Neural cell (in vitro differentiated cells): ENCODE measurements at regions not wholly inside any gene's neighbourhood (a gene's known extent, or its start where the extent isn't known, plus 50 kb on each side); places are given as distances from the start of the nearest gene placed in this dataset.

Experiments used
- H2AFZ ChIP-seq: fragments of 200-600, 300-800 bp; sonication (generic), shearing (Covaris generic); 2 replicates; pipeline ENCODE4 v1.6.0; 2014; ENCODE audit warnings: low read depth, mild to moderate bottlenecking, antibody characterized with exemption, low read length, moderate library complexity
- H3F3A ChIP-seq: fragments of 200-600 bp; shearing (Covaris generic); 2 replicates; pipeline ENCODE4 v1.6.1; 2016; ENCODE audit warnings: mild to moderate bottlenecking, moderate library complexity, mixed read lengths, antibody characterized with exemption, low read length; ENCODE audit not compliant: insufficient read depth, poor library complexity, severe bottlenecking
- H3K27ac ChIP-seq: fragments of 200-600, 300-800 bp; sonication (generic), shearing (Covaris generic); 2 replicates; pipeline ENCODE4 v1.5.1; 2014; ENCODE audit warnings: mild to moderate bottlenecking, low read length, moderate library complexity
- H3K27me3 ChIP-seq: fragments of 300-800, 200-600 bp; sonication (generic), shearing (Covaris generic); 2 replicates; pipeline ENCODE4 v1.6.0; 2014; ENCODE audit warnings: mild to moderate bottlenecking, low read depth, low read length, moderate library complexity; ENCODE audit not compliant: insufficient read depth
- H3K36me3 ChIP-seq: fragments of 300-800, 200-600 bp; sonication (generic), shearing (Covaris generic); 2 replicates; pipeline ENCODE4 v1.5.1; 2014; ENCODE audit warnings: mild to moderate bottlenecking, antibody characterized with exemption, low read length, moderate library complexity; ENCODE audit not compliant: insufficient read depth
- H3K4me2 ChIP-seq: fragments of 300-800, 200-600 bp; sonication (generic), shearing (Covaris generic); 2 replicates; pipeline ENCODE4 v1.6.0; 2014; ENCODE audit warnings: mild to moderate bottlenecking, low read length
- H3K4me3 ChIP-seq: fragments of 300-800, 200-600 bp; sonication (generic), shearing (Covaris generic); 2 replicates; pipeline ENCODE4 v1.5.1; 2014; ENCODE audit warnings: mild to moderate bottlenecking, low read length, moderate library complexity
- H3K79me2 ChIP-seq: fragments of 200-600 bp; shearing (Covaris generic); replicated peaks from 2 replicates; pipeline ENCODE4 v1.6.0; 2014; ENCODE audit warnings: mild to moderate bottlenecking, low read length, moderate library complexity; ENCODE audit not compliant: insufficient read depth
- H3K9ac ChIP-seq: fragments of 300-800, 200-600 bp; sonication (generic), shearing (Covaris generic); 2 replicates; pipeline ENCODE4 v1.6.1; 2016; ENCODE audit warnings: mild to moderate bottlenecking, low read length, mixed read lengths
- H3K9me2 ChIP-seq: fragments of 200-600 bp; shearing (Covaris generic); 2 replicates; pipeline ENCODE4 v1.6.1; 2016; ENCODE audit warnings: mild to moderate bottlenecking, low read length, mixed read lengths; ENCODE audit not compliant: insufficient read depth
- H3K9me3 ChIP-seq: fragments of 200-600, 300-800 bp; sonication (generic), shearing (Covaris generic); 2 replicates; pipeline ENCODE4 v1.6.1; 2016; ENCODE audit warnings: mild to moderate bottlenecking, mixed run types, low read length, moderate library complexity, mixed read lengths
- H4K20me1 ChIP-seq: fragments of 200-600 bp; shearing (Covaris generic); 2 replicates; pipeline ENCODE4 v1.6.1; 2016; ENCODE audit warnings: mild to moderate bottlenecking, mixed run types; ENCODE audit not compliant: insufficient read depth
- CTCF ChIP-seq: fragments of 450-650 bp; IDR thresholded peaks from 2 replicates; pipeline ENCODE4 v1.5.1; 2014; ENCODE audit warnings: antibody characterized with exemption, mild to moderate bottlenecking, moderate library complexity; ENCODE audit not compliant: poor library complexity, severe bottlenecking
- EP300 ChIP-seq: fragments of 450-650 bp; conservative IDR thresholded peaks from 2 replicates; pipeline ENCODE4 v1.6.1; 2014; ENCODE audit warnings: antibody characterized with exemption, mild to moderate bottlenecking, moderate library complexity; ENCODE audit not compliant: poor library complexity, severe bottlenecking
- EZH2 ChIP-seq: fragments of 200-600, 300-800 bp; shearing (Covaris generic), sonication (generic); IDR thresholded peaks from 2 replicates; pipeline ENCODE4 v1.6.1; 2014; ENCODE audit warnings: antibody characterized with exemption, low read length, borderline replicate concordance, mild to moderate bottlenecking; ENCODE audit not compliant: insufficient read depth, poor library complexity, severe bottlenecking
- MXI1 ChIP-seq: fragments of 450-650 bp; conservative IDR thresholded peaks from 2 replicates; pipeline ENCODE4 v1.6.1; 2014; ENCODE audit warnings: antibody characterized with exemption, mild to moderate bottlenecking; ENCODE audit not compliant: poor library complexity, severe bottlenecking
- POLR2AphosphoS5 ChIP-seq: IDR thresholded peaks from 2 replicates; pipeline ENCODE4 v1.6.1; 2012
- RAD21 ChIP-seq: fragments of 450-650 bp; conservative IDR thresholded peaks from 2 replicates; pipeline ENCODE4 v1.6.1; 2014; ENCODE audit warnings: antibody characterized with exemption, mild to moderate bottlenecking, moderate library complexity
- REST ChIP-seq: IDR thresholded peaks from 2 replicates; pipeline ENCODE4 v1.6.1; 2012; ENCODE audit warnings: borderline replicate concordance
- SMC3 ChIP-seq: fragments of 450-650 bp; conservative IDR thresholded peaks from 2 replicates; pipeline ENCODE4 v1.6.1; 2014; ENCODE audit warnings: antibody characterized with exemption, mild to moderate bottlenecking, moderate library complexity; ENCODE audit not compliant: poor library complexity
- TAF1 ChIP-seq: IDR thresholded peaks from 2 replicates; pipeline ENCODE4 v1.6.1; 2012; ENCODE audit warnings: low read depth

GRCh38 chr2:147358375-147358774 is 486.5 kb upstream of the ACVR2A start:
- H3K27ac ChIP-seq, result no peak overlapping the region
- no peak overlapping the region for H3K4me3 ChIP-seq
- H3K27me3 ChIP-seq, result no peaks in the 10 kb centered on the region
- no peak overlapping the region for H3K9ac ChIP-seq
- H3K9me3 ChIP-seq, result no peaks in the 10 kb centered on the region
- no peaks in the 10 kb centered on the region for H3K79me2 ChIP-seq
- H3F3A ChIP-seq, result no peaks in the 10 kb centered on the region
- no peaks in the 10 kb centered on the region for H3K36me3 ChIP-seq
- H2AFZ ChIP-seq, result no peak overlapping the region
- TF ChIP-seq TAF1, result no peak
- TF ChIP-seq REST, result no peak
- no peak for TF ChIP-seq MXI1
- no peak for TF ChIP-seq CTCF
- TF ChIP-seq RAD21, result no peak
- no peak for TF ChIP-seq EP300
- TF ChIP-seq SMC3, result no peak
- TF ChIP-seq POLR2AphosphoS5, result no peak
- TF ChIP-seq EZH2, result no peak
- H3K9me2 ChIP-seq, result no peaks in the 10 kb centered on the region
- no peaks in the 10 kb centered on the region for H4K20me1 ChIP-seq
- H3K4me2 ChIP-seq, result no peak overlapping the region

GRCh38 chr2:147356157-147356556 is 488.7 kb upstream of the ACVR2A start:
- TF ChIP-seq SMC3 (no peak), EZH2 (no peak), EP300 (no peak), MXI1 (no peak), TAF1 (no peak), REST (no peak), CTCF (no peak), RAD21 (no peak), POLR2AphosphoS5 (no peak)
- H3K36me3 ChIP-seq, result no peaks in the 10 kb centered on the region

More at GRCh38 chr2:147356157-147356556, 488.7 kb upstream of the ACVR2A start:
- H3K4me3 ChIP-seq, result no peak overlapping the region
- H3K9me2 ChIP-seq, result no peaks in the 10 kb centered on the region
- no peaks in the 10 kb centered on the region for H3K27me3 ChIP-seq
- no peak overlapping the region for H3K27ac ChIP-seq
- H3F3A ChIP-seq, result no peaks in the 10 kb centered on the region
- H3K4me2 ChIP-seq, result no peak overlapping the region
- no peak overlapping the region for H2AFZ ChIP-seq
- H4K20me1 ChIP-seq, result no peaks in the 10 kb centered on the region
- H3K9me3 ChIP-seq, result no peaks in the 10 kb centered on the region
- no peak overlapping the region for H3K9ac ChIP-seq
- no peaks in the 10 kb centered on the region for H3K79me2 ChIP-seq
